ENCODE measurements at regions not wholly inside any gene's neighbourhood (a gene's known extent, or its start where the extent isn't known, plus 50 kb on each side); places are given as distances from the start of the nearest gene placed in this dataset.

GRCh38 chr5:56640763-56641406, 174.5 kb upstream of the MAP3K1 start:
- TF ChIP-seq EZH2 (IDR thresholded peaks at IDR 0.05; ENCODE audit: borderline replicate concordance, insufficient read depth, low read length, poor library complexity, severe bottlenecking) (no peak), EP300 (conservative IDR thresholded peaks at IDR 0.05; ENCODE audit: poor library complexity, severe bottlenecking) (no peak), CTCF (IDR thresholded peaks at IDR 0.05; ENCODE audit: poor library complexity, severe bottlenecking) (no peak), POLR2AphosphoS5 (IDR thresholded peaks at IDR 0.05) (no peak)
